Activated CD4-positive, alpha-beta T cell treated with anti-CD3 and anti-CD28 coated beads, Interleukin-2, Interleukin-6, amounts not matched to agents 100 ng/mL and 50 ng/mL, durations not matched to agents 16 hours and 8 hours (primary cell): ENCODE measurements at regions not wholly inside any gene's neighbourhood (a gene's known extent, or its start where the extent isn't known, plus 50 kb on each side); places are given as distances from the start of the nearest gene placed in this dataset.
"Not testable (repeated sequence)": the region's sequence is repeated elsewhere in the genome, so short reads cannot be mapped to it uniquely, and the experiment has no call there.

Source experiments
- DNase-seq: peaks from one replicate; pipeline ENCODE4 v3.0.0-alpha.2; 2020

DNA sequence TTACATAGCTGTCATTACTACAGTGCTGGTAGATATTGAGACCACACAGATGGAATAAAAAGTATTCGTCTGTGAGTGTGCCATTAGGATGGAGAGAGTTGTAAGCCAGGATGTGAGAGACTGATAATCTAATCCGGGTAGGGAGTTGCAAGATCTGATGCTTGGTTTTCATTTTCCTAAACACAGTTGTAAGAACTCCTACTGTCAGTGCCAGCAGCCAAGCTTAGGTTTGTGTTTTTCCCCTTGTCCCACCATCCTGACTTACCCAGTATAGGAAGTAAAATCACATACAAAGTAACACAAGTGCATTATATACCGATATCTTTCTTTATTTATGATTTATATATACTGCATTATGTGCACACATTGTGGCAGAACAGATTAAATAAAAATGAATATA, 726.4 kb upstream of the PCDH20 start:
- DNase-seq: no peak

- no peak for DNase-seq
Measured at GRCh38 chr13:62139597-62139996, 723.9 kb upstream of the PCDH20 start.

DNA sequence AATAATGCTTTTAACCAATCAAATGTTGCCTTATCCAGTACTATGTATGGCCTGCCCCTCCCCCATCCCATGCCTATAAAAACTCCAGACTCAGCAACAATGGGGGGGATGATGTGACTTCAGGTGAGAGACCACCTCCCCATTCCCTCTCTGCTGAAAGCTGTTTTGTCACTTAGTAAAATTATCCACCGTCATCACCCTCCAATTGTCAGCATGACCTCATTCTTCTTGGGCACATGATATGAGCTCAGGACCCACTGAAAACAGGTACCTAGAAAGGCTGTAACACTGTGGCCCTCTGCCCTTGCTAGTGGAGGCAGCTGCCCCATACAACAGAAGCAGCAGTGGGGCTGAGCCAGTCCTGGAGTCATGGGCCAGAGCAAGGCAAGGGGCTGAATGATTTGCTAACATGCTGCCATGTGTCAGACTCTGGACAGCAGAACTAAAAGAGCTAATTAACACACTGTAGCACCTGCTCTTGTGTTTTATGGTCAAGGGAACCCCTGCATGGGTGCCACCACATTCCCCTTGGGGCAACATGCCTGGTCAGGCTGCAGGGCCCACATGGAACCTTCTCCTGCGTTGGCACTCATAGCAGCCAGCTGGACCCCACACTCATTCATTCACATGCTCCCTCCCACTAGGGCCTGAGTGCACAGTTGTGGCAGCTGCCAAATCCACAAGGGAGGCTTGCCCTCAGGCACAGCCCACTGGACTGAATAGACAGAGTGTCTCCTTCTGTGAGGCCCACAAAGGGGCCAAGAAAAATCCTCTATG, 722.2 kb upstream of the PCDH20 start:
- DNase-seq: no peak

DNA sequence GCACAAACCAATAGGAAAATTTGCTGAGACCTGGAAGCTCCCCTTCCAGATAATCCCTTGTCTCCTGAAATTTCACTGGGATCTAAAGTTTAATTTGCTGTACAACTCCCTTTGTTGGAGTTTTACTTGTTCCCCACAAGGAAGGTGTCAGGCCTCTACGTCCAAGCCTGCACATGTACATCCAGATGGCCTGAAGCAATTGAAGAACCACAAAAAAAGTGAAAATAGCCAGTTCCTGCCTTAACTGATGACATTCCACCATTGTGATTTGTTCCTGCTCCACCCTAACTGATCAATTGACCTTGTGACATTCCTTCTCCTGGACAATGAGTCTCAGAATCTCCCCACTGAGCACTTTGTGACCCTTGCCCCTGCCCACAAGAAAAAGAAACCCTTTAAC, 716.0 kb upstream of the PCDH20 start:
- DNase-seq: no peak

DNA sequence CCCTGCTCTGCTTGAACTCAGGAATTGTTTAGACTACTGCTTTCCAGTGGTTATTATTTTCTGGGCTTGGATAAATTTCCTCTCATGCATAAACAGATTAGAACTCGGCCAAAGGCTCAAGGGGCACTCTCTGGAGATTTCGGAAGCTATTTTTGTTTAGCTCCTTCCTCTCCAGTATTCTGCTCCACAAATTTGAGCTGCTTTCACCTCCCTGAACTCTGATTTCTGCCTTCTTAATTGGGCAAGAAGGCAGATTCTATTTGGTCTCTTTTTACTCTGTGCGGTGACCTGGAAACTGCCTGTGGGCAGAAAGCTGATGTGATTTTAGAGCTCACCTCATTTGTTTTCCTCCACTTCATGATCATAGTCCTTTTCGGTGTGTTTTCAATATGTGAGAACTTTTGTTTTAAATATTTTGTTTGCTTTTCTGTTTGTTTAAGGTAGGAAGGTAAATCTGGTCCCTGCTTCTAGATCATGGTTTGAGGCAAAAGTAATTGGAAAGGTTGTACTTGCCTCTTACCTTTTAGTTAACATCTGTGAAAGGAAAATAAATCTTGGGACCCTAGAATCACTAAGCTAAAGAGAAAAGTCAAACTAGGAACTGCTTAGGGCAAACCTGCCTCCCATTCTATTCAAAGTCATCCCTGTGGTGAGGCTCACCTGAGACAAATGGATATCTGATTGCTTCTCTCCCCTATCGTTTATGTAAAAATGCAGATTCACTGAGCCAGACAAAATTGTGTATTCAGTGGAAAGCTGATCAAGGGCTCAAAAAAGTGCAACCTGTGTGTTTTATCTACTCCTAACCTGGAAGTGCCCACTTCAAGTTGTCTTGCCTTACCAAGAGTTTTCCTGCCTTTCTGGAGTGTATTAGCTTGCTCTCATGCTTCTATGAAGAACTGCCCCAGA, 714.7 kb upstream of the PCDH20 start:
- no peak for DNase-seq

- DNase-seq: no peak
Measured at GRCh38 chr13:62129000-62129551, 713.4 kb upstream of the PCDH20 start.

DNA sequence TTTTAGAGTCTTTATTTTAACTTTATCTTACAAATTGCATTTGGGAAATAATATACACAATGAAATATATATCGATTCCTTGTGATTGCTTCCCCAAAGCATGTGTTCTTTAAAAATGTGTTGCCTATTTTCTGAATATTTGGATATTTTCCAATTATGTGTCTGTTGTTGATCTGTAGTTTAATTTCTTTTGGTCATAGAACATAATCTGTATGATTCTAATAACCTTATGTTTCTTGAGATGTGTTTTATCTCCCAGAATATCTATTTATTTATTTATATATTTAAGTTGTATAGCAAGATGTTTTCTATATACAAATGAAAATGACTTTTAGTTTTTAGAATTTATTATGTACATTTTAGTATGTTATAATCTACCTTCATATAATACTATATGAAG, 710.8 kb upstream of the PCDH20 start:
- no peak for DNase-seq

DNA sequence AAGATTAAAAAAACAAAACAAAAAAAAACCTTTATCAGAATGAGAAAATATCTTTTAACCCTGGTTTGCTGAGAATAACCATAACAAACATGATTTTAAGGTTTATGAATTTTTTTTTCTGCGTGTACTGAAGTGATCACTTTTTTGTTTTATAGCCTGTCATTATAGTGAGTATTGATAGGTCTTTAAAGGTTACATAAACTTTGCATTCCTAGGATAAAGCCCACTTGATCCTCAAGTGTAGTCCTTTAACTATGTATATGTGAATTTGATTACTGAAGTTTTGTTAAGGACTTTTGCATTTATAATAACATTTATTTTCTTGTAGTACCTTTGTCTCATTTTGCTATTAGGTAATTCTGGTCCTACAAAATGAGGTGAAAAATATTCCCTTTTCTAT, 709.8 kb upstream of the PCDH20 start:
- no peak for DNase-seq

DNA sequence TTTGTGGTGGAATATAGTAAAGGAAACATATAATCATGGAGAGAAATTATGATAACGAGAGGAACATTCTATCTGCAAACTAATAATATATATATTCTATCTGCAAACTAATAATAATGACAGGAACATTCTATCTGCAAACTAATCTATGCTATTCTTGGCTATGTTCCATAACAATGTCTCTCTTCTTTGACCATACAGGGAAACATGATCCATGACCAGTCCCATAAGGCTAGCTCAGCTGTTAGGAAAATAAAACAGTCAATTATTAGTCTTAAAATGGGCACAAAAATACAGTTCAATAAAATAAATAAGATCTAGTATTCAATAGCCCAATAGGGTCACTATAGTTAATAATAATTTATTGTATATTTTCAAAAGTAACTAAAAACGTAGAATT, 707.8 kb upstream of the PCDH20 start:
- no peak for DNase-seq

- no peak for DNase-seq
Measured at GRCh38 chr13:62122434-62122833, 706.8 kb upstream of the PCDH20 start.

GRCh38 chr13:62119739-62120700, 704.4 kb upstream of the PCDH20 start:
- DNase-seq: no peak

DNA sequence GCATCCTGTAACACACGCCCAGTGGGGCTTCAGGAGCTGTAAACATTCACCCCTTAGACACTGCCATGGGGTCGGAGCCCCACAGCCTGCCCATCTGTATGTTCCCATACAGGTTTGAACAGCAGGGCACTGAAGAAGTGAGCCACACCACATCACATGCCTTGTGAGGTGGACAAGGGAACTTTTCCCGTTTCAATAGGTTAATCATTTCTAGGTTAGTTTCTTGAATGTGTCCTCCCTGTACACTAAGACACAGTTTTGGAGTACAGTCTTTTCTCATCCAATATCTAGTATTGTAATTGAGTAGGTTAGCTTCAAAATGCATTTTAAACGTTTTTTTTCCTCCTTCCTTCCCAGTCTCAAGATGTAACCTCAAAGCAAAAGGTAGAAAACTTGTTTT, 700.2 kb upstream of the PCDH20 start:
- DNase-seq: no peak

- no peak for DNase-seq
Measured at GRCh38 chr13:62113179-62113578, 697.5 kb upstream of the PCDH20 start.

GRCh38 chr13:62110079-62110478, 694.4 kb upstream of the PCDH20 start:
- DNase-seq: no peak

DNA sequence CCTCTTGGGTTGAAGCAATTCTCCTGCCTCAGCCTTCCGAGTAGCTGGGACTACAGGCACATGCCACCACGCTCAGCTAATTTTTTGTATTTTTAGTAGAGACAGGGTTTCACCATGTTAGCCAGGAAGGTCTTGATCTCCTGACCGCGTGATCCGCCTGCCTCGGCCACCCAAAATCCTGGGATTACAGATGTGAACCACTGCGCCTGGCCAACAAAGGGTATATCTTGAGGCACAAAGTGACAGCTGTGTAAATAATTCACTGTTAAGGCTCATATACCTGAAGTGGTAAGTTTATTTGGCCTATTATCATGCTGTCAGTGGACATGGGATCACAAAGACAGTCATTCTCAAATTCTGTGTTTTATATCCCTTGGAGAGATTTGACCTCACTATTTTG, 688.5 kb upstream of the PCDH20 start:
- not testable (repeated sequence) for DNase-seq

DNA sequence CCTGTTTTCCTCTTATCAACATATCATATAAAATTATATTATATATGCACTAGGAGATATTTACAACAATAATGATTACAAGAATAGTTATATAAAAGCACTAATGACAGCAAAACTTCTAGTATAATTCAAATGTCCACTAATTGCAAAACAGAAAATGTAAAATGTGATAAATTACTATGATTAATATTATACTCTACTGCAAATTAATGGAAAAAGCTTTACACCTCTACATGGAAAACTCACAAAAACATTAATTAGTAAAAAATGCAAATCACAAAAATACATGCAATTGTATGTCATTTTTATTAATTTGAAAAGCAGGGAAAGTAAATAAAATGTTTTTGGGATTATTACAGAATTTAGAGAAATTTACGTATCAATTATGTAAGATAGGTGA, 681.0 kb upstream of the PCDH20 start:
- no peak for DNase-seq

DNA sequence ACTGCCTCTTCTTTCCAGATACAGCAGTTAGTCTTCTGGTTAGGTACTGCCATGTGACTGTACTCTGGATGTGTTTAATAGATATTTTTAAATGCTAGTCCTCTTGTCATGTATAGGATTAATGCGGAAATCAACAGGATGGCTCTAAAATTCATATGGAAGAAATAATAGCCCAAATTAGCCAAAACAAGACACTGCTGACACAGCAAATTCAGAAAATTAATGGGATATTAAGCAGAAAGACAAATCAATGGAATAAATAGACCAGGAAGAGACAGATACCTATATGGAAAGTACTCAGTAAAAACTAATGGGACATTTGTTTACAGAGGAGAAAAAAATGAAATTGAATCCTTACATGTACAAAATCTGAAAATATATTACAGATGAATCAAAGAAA, 679.3 kb upstream of the PCDH20 start:
- DNase-seq: no peak

- no peak for DNase-seq
Measured at GRCh38 chr13:62093984-62094780, 678.5 kb upstream of the PCDH20 start.

DNA sequence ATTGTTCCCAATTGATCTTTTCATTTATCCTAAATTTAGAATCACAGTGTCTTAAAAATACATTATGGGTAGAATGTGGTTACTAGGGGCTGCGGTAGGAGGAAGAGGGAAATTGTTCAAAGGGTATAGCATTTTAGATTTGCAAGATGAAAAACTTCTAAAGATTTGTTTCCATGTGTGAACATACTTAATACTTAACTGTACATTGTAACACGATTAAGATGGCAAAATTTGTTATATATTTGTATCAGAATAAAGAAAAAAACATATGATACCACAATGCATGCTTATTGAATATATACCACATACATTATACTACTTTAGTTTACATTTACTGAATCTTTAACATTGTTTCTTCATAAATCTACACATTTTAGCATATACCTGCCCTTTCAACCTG, 677.3 kb upstream of the PCDH20 start:
- no peak for DNase-seq

GRCh38 chr13:62092536-62092935, 676.9 kb upstream of the PCDH20 start:
- no peak for DNase-seq

DNA sequence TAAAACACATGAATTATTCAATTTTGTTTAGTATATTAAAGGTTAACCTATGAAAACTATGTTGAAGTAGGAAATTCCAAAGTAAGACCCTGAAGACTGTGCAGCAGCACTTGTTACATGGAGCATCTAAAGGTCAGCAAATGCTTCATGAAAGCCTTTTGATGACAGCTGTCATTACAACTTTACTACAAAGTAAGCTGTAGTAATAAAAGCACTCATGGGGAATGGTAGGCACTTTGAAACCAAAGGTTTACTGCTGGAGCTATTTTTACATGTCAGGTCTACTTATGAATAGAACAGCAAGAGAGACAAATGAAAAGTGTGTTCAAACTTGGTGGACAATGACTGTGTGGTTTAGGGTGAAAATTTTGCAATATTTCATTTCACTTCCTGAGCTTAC, 672.5 kb upstream of the PCDH20 start:
- DNase-seq: no peak

- no peak for DNase-seq
Measured at GRCh38 chr13:62087124-62087523, 671.5 kb upstream of the PCDH20 start.
